GM12878 (cell line): ENCODE measurements at regions not wholly inside any gene's neighbourhood (a gene's known extent, or its start where the extent isn't known, plus 50 kb on each side); places are given as distances from the start of the nearest gene placed in this dataset.

Experiments
- SPI1 ChIP-seq: IDR thresholded peaks from 2 replicates; pipeline ENCODE4 v1.6.1; 2011; ENCODE audit warnings: low read depth, mild to moderate bottlenecking, low read length, moderate library complexity, borderline replicate concordance; ENCODE audit not compliant: insufficient read depth
- TCF12 ChIP-seq: IDR thresholded peaks from 2 replicates; pipeline ENCODE4 v1.6.1; 2011; ENCODE audit warnings: low read depth, mild to moderate bottlenecking, low read length

- no peak for TF ChIP-seq TCF12
- no peak for TF ChIP-seq SPI1
Measured at GRCh38 chrX:39504227-39504626, 593.5 kb downstream of the BCOR start.
